GM23338 (cell line): ENCODE measurements at regions not wholly inside any gene's neighbourhood (a gene's known extent, or its start where the extent isn't known, plus 50 kb on each side); places are given as distances from the start of the nearest gene placed in this dataset.

ENCODE experiments used
- CTCF ChIP-seq, 2 experiments: fragments of 200-600 bp in 1 of 2; sonication (generic) in 1 of 2; conservative IDR thresholded peaks; 2 replicates each; pipeline versions ENCODE4 v1.5.1 to v1.6.1; 2016 to 2017; ENCODE audit warnings: antibody characterized with exemption in 2 of 2, low read depth in 2 of 2, mild to moderate bottlenecking in 2 of 2, moderate library complexity in 1 of 2
- POLR2AphosphoS5 ChIP-seq: IDR thresholded peaks from 2 replicates; pipeline ENCODE4 v1.6.1; 2016; ENCODE audit warnings: antibody characterized with exemption, low read depth
- ZNF331 ChIP-seq: fragments of 250-450 bp; sonication (Bioruptor Pico); IDR thresholded peaks from 2 replicates; pipeline ENCODE4 v1.5.0; 2020; ENCODE audit warnings: low read depth, mild to moderate bottlenecking, moderate library complexity

GRCh38 chr12:29869946-29870345 lies 86.2 kb upstream of the TMTC1 start:
- TF ChIP-seq CTCF (conservative IDR thresholded peaks at IDR 0.05; ENCODE audit: low read depth in 2 of 2) (no peak), POLR2AphosphoS5 (no peak), ZNF331 (no peak)
